ENCODE measurements at regions not wholly inside any gene's neighbourhood (a gene's known extent, or its start where the extent isn't known, plus 50 kb on each side); places are given as distances from the start of the nearest gene placed in this dataset.

- DNase-seq (no peak), ATAC-seq (ENCODE audit: low FRiP score) (no peak)
- Histone ChIP-seq H3K9me3 (ENCODE audit: control insufficient read depth, low read length) (no peaks in the 10 kb centered on the region), H3K4me1 (ENCODE audit: control insufficient read depth in 1 of 2, insufficient read depth in 2 of 2, low read length in 2 of 2) (peaks cover 4 to 6% of the 10 kb centered on the region in 2 donors), H3K27ac (ENCODE audit: low read depth in 1 of 2, low read length in 2 of 2) (no peak overlapping the region), H3K27me3 (ENCODE audit: control insufficient read depth in 1 of 2, insufficient read depth in 2 of 2, low read length in 1 of 2) (no peaks in the 10 kb centered on the region), H3K4me3 (ENCODE audit: low read length in 2 of 2) (no peak overlapping the region), H3K36me3 (ENCODE audit: control insufficient read depth in 1 of 2, insufficient read depth in 2 of 2, low read length in 1 of 2) (no peaks in the 10 kb centered on the region)
- WGBS, 2 donors, result 93 to 97% methylated on average over 2 of the region's 2 CpGs
- intact Hi-C loops (cut with DNase I), result no loop called here
Measured at GRCh38 chr14:51535443-51536044, 116.2 kb upstream of the FRMD6 start.

- Histone ChIP-seq H3K4me3 (ENCODE audit: low read length in 2 of 2) (no peak overlapping the region), H3K27me3 (ENCODE audit: control insufficient read depth in 1 of 2, insufficient read depth in 2 of 2, low read length in 1 of 2) (no peaks in the 10 kb centered on the region), H3K27ac (ENCODE audit: low read depth in 1 of 2, low read length in 2 of 2) (no peak overlapping the region), H3K9me3 (ENCODE audit: control insufficient read depth, low read length) (no peaks in the 10 kb centered on the region), H3K4me1 (ENCODE audit: control insufficient read depth in 1 of 2, insufficient read depth in 2 of 2, low read length in 2 of 2) (peaks cover 4 to 6% of the 10 kb centered on the region in 2 donors), H3K36me3 (ENCODE audit: control insufficient read depth in 1 of 2, insufficient read depth in 2 of 2, low read length in 1 of 2) (no peaks in the 10 kb centered on the region)
- ATAC-seq (ENCODE audit: low FRiP score), result no peak
- 97 to 100% methylated on average over 1 of the region's 1 CpG for WGBS, 2 donors
- intact Hi-C loops (cut with DNase I), result no loop called here
- DNase-seq, result no peak
Measured at GRCh38 chr14:51538973-51539372, 112.7 kb upstream of the FRMD6 start.

GRCh38 chr14:51539571-51540037 is 112.1 kb upstream of the FRMD6 start:
- Histone ChIP-seq H3K27ac (ENCODE audit: low read depth in 1 of 2, low read length in 2 of 2) (no peak overlapping the region), H3K36me3 (ENCODE audit: control insufficient read depth in 1 of 2, insufficient read depth in 2 of 2, low read length in 1 of 2) (no peaks in the 10 kb centered on the region), H3K4me3 (ENCODE audit: low read length in 2 of 2) (no peak overlapping the region), H3K4me1 (ENCODE audit: control insufficient read depth in 1 of 2, insufficient read depth in 2 of 2, low read length in 2 of 2) (peaks cover 4 to 6% of the 10 kb centered on the region in 2 donors), H3K9me3 (ENCODE audit: control insufficient read depth, low read length) (no peaks in the 10 kb centered on the region), H3K27me3 (ENCODE audit: control insufficient read depth in 1 of 2, insufficient read depth in 2 of 2, low read length in 1 of 2) (no peaks in the 10 kb centered on the region)
- no peak for DNase-seq
- ATAC-seq (ENCODE audit: low FRiP score), result no peak
- WGBS, 2 donors, result 0 to 6% methylated on average over 1 of the region's 1 CpG
- intact Hi-C loops (cut with DNase I), result no loop called here

- H3K4me1 ChIP-seq (ENCODE audit: control insufficient read depth in 1 of 2, insufficient read depth in 2 of 2, low read length in 2 of 2), result peaks cover 4 to 6% of the 10 kb centered on the region in 2 donors
- ATAC-seq (ENCODE audit: low FRiP score) (no peak), DNase-seq (no peak)
- H3K27ac ChIP-seq (ENCODE audit: low read depth in 1 of 2, low read length in 2 of 2), result peak overlapping the region in 1 of 2 donors; percentile 44
- 92 to 93% methylated on average over 3 of the region's 3 CpGs for WGBS, 2 donors
- H3K9me3 ChIP-seq (ENCODE audit: control insufficient read depth, low read length), result no peaks in the 10 kb centered on the region
- H3K4me3 ChIP-seq (ENCODE audit: low read length in 2 of 2), result no peak overlapping the region
- intact Hi-C loops (cut with DNase I), result no loop called here
- no peaks in the 10 kb centered on the region for H3K36me3 ChIP-seq (ENCODE audit: control insufficient read depth in 1 of 2, insufficient read depth in 2 of 2, low read length in 1 of 2)
- no peaks in the 10 kb centered on the region for H3K27me3 ChIP-seq (ENCODE audit: control insufficient read depth in 1 of 2, insufficient read depth in 2 of 2, low read length in 1 of 2)
Measured at GRCh38 chr14:51540364-51540763, 111.3 kb upstream of the FRMD6 start.

- 87% methylated on average over 4 of the region's 4 CpGs for WGBS, 2 donors
- no peak overlapping the region for H3K27ac ChIP-seq (ENCODE audit: low read depth in 1 of 2, low read length in 2 of 2)
- DNase-seq (no peak), ATAC-seq (ENCODE audit: low FRiP score) (no peak)
- H3K36me3 ChIP-seq (ENCODE audit: control insufficient read depth in 1 of 2, insufficient read depth in 2 of 2, low read length in 1 of 2), result no peaks in the 10 kb centered on the region
- peaks cover 5 to 6% of the 10 kb centered on the region in 2 donors for H3K4me1 ChIP-seq (ENCODE audit: control insufficient read depth in 1 of 2, insufficient read depth in 2 of 2, low read length in 2 of 2)
- intact Hi-C loops (cut with DNase I), result no loop called here
- no peaks in the 10 kb centered on the region for H3K27me3 ChIP-seq (ENCODE audit: control insufficient read depth in 1 of 2, insufficient read depth in 2 of 2, low read length in 1 of 2)
- no peaks in the 10 kb centered on the region for H3K9me3 ChIP-seq (ENCODE audit: control insufficient read depth, low read length)
- no peak overlapping the region for H3K4me3 ChIP-seq (ENCODE audit: low read length in 2 of 2)
Measured at GRCh38 chr14:51544471-51544870, 107.2 kb upstream of the FRMD6 start.

- no peak overlapping the region for H3K27ac ChIP-seq (ENCODE audit: low read depth in 1 of 2, low read length in 2 of 2)
Measured at GRCh38 chr14:51544901-51545300, 106.8 kb upstream of the FRMD6 start.

GRCh38 chr14:51545396-51545795 is 106.3 kb upstream of the FRMD6 start:
- Histone ChIP-seq H3K27ac (ENCODE audit: low read depth in 1 of 2, low read length in 2 of 2) (no peak overlapping the region), H3K4me1 (ENCODE audit: control insufficient read depth in 1 of 2, insufficient read depth in 2 of 2, low read length in 2 of 2) (peaks cover 0 to 2% of the 10 kb centered on the region in 2 donors), H3K4me3 (ENCODE audit: low read length in 2 of 2) (no peak overlapping the region), H3K9me3 (ENCODE audit: control insufficient read depth, low read length) (no peaks in the 10 kb centered on the region), H3K36me3 (ENCODE audit: control insufficient read depth in 1 of 2, insufficient read depth in 2 of 2, low read length in 1 of 2) (no peaks in the 10 kb centered on the region), H3K27me3 (ENCODE audit: control insufficient read depth in 1 of 2, insufficient read depth in 2 of 2, low read length in 1 of 2) (no peaks in the 10 kb centered on the region)
- intact Hi-C loops (cut with DNase I), result loop anchor here in 1 of 2 donors (5.0 kb wide), 1 partner anchor 97 kb away; no protein-coding TSS in a partner anchor
- WGBS, 2 donors, result 93 to 95% methylated on average over 3 of the region's 3 CpGs
- ATAC-seq (ENCODE audit: low FRiP score) (no peak), DNase-seq (no peak)

More at GRCh38 chr14:51544901-51545300, 106.8 kb upstream of the FRMD6 start:
- intact Hi-C loops (cut with DNase I), result loop anchor here in 1 of 2 donors (5.0 kb wide), 1 partner anchor 97 kb away; no protein-coding TSS in a partner anchor
- H3K4me3 ChIP-seq (ENCODE audit: low read length in 2 of 2), result no peak overlapping the region
- DNase-seq (no peak), ATAC-seq (ENCODE audit: low FRiP score) (no peak)
- 91 to 94% methylated on average over 3 of the region's 3 CpGs for WGBS, 2 donors
- peaks cover 3 to 4% of the 10 kb centered on the region in 2 donors for H3K4me1 ChIP-seq (ENCODE audit: control insufficient read depth in 1 of 2, insufficient read depth in 2 of 2, low read length in 2 of 2)
- no peaks in the 10 kb centered on the region for H3K36me3 ChIP-seq (ENCODE audit: control insufficient read depth in 1 of 2, insufficient read depth in 2 of 2, low read length in 1 of 2)
- H3K9me3 ChIP-seq (ENCODE audit: control insufficient read depth, low read length), result no peaks in the 10 kb centered on the region
- no peaks in the 10 kb centered on the region for H3K27me3 ChIP-seq (ENCODE audit: control insufficient read depth in 1 of 2, insufficient read depth in 2 of 2, low read length in 1 of 2)

GRCh38 chr14:51546099-51546498 is 105.6 kb upstream of the FRMD6 start:
- intact Hi-C loops (cut with DNase I), result loop anchor here (2.0 to 5.0 kb wide), 2 partner anchors 96 to 105 kb away; partner anchors contain the start of gene FRMD6 (in 1 of the 2)
- H3K4me3 ChIP-seq (ENCODE audit: low read length in 2 of 2), result no peak overlapping the region
- no peak for ATAC-seq (ENCODE audit: low FRiP score)
- no peaks in the 10 kb centered on the region for H3K36me3 ChIP-seq (ENCODE audit: control insufficient read depth in 1 of 2, insufficient read depth in 2 of 2, low read length in 1 of 2)
- no peak for DNase-seq
- H3K27me3 ChIP-seq (ENCODE audit: control insufficient read depth in 1 of 2, insufficient read depth in 2 of 2, low read length in 1 of 2), result no peaks in the 10 kb centered on the region
- H3K4me1 ChIP-seq (ENCODE audit: control insufficient read depth in 1 of 2, insufficient read depth in 2 of 2, low read length in 2 of 2), result peaks cover 0 to 2% of the 10 kb centered on the region in 2 donors
- H3K9me3 ChIP-seq (ENCODE audit: control insufficient read depth, low read length), result no peaks in the 10 kb centered on the region
- WGBS, 2 donors, result 9 to 12% methylated on average over 2 of the region's 2 CpGs
- H3K27ac ChIP-seq (ENCODE audit: low read depth in 1 of 2, low read length in 2 of 2), result no peak overlapping the region

Measured in aorta (tissue), 5 donors.